ENCODE measurements at regions not wholly inside any gene's neighbourhood (a gene's known extent, or its start where the extent isn't known, plus 50 kb on each side); places are given as distances from the start of the nearest gene placed in this dataset.

DNA sequence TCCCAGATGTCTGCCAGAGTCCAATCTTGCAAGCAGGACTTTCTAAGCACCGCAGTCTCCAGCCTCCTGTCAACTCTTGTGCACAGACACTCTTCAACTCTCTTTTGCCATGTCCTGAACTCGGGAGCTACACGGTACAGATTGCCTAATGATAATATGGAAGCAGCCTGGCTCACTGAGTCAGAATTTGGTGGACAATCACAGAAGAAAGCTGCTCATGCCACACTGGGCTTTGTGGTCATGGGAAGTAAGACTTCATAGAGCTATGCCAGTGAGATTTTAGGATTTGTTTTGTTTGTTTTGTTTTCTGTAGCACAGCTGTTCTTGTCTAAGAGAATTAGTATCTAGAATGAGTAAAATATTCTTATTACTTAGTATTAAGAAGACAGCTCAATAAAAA, 144.1 kb upstream of the PRSS58 start:
- TF ChIP-seq CTCF (optimal IDR thresholded peaks at IDR 0.05 in 1 of 3, IDR thresholded peaks at IDR 0.05 in 1 of 3, conservative IDR thresholded peaks at IDR 0.05 in 1 of 3; ENCODE audit: extremely low read depth in 1 of 3, insufficient read depth in 2 of 3, low read length in 3 of 3), result no peak
- TF ChIP-seq EZH2 (IDR thresholded peaks at IDR 0.05; ENCODE audit: low read length), result no peak
